SHP77 (cell line): ENCODE measurements at regions not wholly inside any gene's neighbourhood (a gene's known extent, or its start where the extent isn't known, plus 50 kb on each side); places are given as distances from the start of the nearest gene placed in this dataset.

Experiments
- DNase-seq, 2 experiments: peaks; one replicate each; lab custom pipeline; 2025; lab: John Stamatoyannopoulos, UW

GRCh38 chr4:43987331-43987944, 461.2 kb downstream of the KCTD8 start:
- DNase-seq, result no peak

- DNase-seq, result no peak
These were observed 458.1 kb downstream of the KCTD8 start for GRCh38 chr4:43990551-43990950.

GRCh38 chr4:43990963-43991362, 457.6 kb downstream of the KCTD8 start:
- peak; percentile 55 to 68 for DNase-seq

DNA sequence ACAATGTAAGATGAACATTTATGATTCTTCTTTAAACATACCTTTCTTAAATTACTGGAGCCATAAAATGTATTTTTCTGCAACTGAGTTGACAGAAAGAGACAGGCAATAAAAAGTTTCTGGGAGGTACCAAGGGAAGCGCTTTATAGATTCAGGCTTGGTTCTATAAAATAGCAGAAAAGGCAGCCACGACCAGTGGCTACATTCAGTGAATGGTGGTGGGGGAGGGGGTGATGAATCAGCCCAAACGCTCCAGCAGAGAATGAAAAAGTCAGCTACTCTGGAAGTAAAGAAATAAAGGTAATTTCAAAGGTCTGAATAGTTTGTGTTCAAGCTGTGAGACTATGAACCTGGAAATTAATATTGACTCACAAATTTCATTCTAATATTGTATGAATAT, 456.1 kb downstream of the KCTD8 start:
- DNase-seq, result peak in 1 of 2 experiments; percentile 30

DNA sequence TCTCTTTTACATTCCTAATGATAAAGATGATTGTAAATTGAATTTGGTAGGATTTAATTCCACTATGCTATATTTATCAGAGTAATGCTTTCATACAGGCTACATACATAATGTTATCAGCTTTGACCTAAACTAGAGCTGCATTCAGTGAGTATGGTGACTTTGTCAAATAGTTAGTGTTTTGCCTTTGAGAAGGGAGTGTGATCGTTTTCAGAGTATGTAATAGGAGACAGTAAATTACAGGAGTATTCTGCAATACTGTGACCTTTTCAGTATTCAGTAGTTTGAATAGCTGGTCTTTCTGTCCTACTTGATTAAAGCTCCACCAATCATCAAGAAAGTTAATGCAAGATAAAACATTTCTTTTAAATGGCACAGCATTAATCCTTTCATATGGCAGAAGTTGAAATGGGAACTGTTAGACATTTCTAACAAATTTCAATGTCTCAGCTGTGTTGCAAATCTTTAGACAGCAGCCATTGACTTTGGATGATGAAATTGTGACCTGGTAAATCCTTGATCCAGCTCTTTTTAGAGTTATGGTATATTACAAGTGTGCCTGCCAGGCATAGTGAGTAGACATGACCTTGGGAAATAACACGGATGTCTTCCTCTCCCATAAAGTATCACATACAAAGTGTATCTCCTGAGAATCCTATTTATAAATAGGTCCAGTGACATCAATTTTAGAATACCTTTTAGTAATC, 455.3 kb downstream of the KCTD8 start:
- no peak for DNase-seq

GRCh38 chr4:43999669-44000068, 448.9 kb downstream of the KCTD8 start:
- DNase-seq, result peak in 1 of 2 experiments; percentile 10

DNA sequence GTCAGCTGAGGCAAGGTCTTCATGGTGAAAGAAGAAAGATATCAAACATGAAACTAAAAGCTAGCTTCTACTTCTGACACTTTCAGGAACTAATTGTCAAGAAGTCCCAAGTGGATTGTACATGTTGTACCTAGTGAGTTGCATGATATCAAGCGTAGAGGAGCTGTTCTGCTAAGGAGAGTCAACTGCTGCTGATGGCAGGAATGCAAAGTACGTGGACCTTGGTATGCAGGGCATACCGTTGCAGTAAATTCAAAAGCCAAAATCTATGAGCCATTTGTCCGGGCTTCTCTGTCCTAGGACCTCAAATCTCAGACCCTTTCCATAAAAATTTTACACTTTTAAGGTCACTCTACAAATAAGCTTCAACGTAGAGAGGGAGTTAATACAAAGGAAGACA, 446.2 kb downstream of the KCTD8 start:
- DNase-seq, result no peak

GRCh38 chr4:44016570-44017421, 431.8 kb downstream of the KCTD8 start:
- DNase-seq, result peak; percentile 34 to 62

DNA sequence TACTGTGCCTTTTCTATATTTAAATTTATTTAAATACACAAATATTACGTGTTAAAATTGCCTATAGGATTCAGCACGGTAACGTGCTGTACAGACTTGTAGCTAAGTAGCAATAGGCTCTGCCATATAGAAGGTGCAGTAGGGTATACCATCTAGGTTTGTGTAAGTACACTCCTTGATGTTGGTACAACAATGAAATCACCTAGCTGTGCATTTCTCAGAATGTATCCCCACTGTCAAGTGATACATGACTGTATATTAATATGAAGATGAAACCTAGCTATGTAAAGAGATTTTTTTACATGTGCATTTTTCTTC, 431.2 kb downstream of the KCTD8 start:
- no peak for DNase-seq

DNA sequence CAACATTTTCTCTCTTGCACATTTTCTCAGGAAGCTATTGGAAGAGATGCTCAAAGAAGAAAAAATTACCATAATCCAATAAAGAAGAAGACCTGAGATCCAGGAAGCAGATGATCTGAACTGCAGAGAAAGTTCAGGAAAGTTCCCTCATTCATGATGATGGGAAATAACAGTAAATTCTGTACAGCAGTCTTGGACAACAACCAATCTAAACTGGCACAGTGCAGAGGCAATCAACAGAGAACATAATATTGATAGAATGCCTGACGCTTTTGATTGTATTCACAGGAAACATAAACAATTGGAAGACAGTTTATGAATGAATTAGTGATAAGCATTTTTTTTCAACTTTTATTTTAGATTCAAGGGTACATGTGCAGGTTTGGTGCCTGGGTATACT, 428.9 kb downstream of the KCTD8 start:
- no peak for DNase-seq

DNA sequence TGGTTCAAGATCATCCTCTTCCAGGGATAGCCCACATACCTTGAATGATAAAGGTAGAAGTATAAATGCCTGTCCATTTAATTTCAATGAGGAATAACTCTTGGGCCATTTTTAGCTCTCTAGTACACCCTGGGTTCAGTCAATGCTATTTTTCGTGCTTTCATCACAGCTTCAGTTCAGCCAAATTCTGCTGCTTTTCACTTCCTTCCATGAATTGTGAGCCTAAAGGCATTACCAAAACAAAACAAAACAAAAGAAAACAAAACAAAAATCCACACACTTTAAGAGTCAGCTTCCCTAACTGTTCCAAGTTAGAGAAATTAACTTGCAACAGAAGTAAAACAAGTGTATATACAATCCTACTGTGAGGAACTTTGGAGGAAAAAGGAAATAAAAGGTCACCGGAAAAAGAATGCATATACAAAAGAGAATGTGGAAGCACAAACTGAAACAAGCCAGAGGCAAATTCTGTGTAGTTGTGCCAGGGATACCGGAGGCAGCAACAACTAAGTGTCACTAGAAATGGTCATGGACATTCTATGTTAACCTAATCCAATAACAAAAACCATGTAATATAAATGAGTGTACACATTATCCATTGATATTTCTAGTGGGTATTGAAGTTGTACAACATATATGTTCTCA, 423.1 kb downstream of the KCTD8 start:
- no peak for DNase-seq

DNA sequence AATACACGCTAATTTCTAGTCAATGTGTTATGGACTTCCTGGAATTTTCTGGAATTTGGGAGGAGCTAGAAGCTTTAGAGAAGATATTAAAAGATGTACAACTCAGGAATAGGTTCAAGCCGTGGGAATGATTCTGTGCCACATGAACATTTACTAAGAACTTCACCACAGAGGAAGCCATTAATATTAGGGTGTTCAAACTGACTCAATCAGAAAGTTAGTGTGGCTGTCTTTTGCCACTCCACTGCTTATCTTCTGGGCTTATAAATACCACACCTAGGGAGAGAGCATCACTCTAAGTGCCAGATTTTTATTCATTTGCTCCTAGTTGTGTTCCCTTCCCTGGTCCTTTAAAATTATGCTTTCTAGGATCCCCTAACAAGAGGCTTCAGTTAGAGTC, 409.8 kb downstream of the KCTD8 start:
- no peak for DNase-seq

- no peak for DNase-seq
These were observed 402.1 kb downstream of the KCTD8 start for GRCh38 chr4:44046491-44046890.

- DNase-seq, result peak; percentile 81 to 88
These were observed 391.9 kb downstream of the KCTD8 start for GRCh38 chr4:44056721-44057151.

DNA sequence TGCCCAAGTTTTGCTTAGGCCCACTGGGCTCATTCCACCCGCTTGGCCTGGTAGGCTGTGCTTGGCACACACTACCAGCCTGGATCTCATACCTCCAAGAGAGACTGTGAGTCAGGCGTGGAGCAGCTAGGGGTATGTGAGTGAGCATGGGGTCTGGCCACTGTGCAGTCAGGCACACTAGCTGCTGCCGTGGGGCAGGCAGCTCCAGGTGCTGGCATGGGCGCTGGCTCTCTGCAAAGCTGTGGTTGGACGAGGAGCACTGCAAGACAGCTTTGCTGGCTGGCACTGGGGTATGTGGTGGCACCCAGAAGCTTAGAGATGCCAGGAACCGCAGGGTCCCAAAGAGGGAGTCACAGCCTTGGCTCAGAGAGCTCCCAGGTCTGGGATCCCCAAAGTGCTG, 377.8 kb downstream of the KCTD8 start:
- no peak for DNase-seq

DNA sequence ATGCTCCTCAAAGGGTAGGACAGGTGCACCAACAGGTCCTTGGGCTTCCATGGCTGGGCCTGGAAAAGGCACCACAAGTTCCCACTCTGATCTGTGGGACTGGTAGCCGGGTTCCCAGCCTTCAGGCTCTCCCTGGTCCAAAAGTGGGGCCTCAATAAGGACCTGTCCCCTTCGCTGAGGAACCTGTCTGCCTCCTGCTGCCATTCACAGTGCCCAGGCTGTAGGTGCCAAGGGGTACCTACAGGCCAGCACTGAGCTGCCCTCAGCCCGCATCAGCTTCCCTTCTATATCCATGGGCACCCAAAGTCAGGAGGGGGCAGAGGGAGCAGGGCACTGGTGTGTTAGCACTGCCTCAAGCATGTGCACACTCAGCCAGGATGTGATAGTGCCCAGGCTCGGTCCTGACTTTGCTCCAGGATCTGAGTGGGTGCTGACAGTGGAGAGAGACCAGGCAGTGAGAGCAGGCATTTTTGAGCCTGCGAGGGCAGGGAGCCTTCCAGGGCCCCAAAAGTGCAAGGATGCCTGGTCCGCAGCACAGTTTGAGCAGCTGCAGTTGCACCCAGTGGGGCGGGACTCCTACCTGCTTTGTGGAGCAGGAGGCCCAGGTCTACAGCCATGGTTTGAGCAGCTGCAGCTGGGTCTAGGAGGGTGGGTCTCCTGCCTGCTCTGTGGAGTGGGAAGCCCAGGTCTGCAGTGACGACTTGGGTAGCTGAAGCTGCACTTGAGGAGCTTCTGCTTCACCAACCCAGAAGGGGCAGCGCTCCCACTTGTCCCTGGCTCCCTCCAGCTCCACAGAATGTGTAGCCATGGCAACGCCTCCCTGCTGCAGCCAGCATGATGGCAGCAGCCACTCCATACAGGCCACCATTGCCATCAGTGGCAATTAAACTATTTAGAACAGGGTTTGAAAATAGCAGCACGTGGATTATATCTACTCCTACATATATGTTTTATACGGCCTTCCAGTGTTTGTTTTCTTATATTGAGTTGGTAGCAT, 376.4 kb downstream of the KCTD8 start:
- no peak for DNase-seq

DNA sequence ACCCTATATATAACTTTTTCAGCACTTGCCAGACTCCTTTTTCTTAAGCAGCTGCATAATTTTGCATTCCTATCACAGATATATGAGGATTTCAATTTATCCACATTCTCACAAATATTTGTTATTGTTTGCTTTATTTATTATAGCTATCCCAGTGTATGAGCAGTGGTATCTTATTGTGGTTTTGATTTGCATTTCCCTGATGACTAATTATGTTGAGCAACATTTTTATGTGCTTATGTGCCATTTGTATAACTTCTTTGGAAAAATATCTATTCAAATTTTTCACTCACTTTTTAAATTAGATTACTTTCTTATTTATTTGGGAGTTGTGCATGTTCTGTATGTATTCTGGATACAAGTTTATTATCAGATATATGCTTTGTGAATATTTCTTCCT, 361.9 kb downstream of the KCTD8 start:
- DNase-seq, result no peak

DNA sequence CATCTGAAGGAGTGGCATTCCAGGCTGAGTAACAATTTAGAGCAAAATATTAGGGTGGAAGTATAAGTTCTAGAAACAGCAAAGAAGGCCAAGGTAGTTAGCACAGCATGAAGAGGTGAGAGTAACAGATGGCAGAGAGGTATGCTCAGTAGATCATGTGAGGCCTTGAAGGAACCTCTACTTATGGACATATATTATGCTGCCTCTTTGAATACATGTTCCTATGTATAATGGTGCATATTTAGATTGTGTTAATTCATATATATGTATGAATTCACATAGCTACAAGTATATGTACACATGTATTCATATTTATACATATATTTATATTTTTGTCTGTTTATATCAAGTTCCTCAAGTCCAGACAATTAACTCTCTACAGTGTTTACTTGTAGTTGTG, 355.2 kb downstream of the KCTD8 start:
- DNase-seq, result no peak

DNA sequence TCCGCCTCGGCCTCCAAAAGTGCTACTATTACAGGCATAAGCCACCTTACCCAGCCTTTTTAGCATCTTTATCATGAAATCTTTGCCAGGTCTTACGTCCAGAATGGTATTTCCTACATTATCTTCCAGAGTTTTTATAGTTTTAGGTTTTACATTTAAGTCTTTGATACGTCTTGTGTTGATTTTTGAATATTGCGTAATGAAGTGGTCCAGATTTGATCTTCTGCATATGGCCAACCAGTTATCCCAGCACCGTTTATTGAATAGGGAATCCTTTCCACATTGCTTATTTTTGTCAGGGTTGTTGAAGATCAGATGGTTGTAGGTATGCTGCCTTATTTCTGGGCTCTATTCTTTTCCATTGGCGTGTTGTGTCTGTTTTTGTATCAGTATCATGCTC, 349.6 kb downstream of the KCTD8 start:
- no peak for DNase-seq

DNA sequence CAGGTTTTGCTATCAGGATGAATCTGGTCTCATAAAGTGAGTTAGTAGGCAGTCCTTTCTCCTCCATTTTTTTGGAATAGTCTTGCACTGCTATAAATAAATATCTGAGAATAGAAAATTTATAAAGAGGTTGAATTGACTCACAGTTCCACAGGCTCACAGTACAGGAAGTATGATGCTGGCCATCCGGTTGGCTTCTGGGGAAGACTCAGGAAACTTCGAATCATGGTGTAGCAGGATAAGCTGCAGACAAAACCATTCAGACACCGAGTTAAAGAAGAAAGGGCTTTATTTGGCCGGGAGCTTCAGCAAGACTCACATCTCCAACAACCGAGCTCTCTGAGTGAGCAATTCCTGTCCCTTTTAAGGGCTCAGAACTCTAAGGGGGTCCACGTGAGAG, 348.2 kb downstream of the KCTD8 start:
- DNase-seq, result no peak

- DNase-seq, result no peak
These were observed 329.5 kb downstream of the KCTD8 start for GRCh38 chr4:44118971-44119680.
